CD4-positive, alpha-beta T cell (primary cell): ENCODE measurements at regions not wholly inside any gene's neighbourhood (a gene's known extent, or its start where the extent isn't known, plus 50 kb on each side); places are given as distances from the start of the nearest gene placed in this dataset.

Experiments used
- ATAC-seq: fragments of 200-7000 bp; cut with Tn5 transposase; one replicate; pipeline ENCODE4 v1.10.0; 2022; ENCODE audit warnings: mild to moderate bottlenecking; ENCODE audit not compliant: poor library complexity
- CTCF ChIA-PET: fragments of 350-600 bp; sonication (Branson Sonifier 250); formaldehyde crosslinking; loops from one replicate; lab custom pipeline; 2021; ENCODE audit warnings: antibody characterized with exemption, inconsistent platforms; lab: Charles Lee
- POLR2A ChIA-PET: fragments of 350-600 bp; sonication (Branson Sonifier 250); formaldehyde crosslinking; loops from one replicate; lab custom pipeline; 2021; ENCODE audit warnings: antibody characterized with exemption, inconsistent platforms; lab: Charles Lee
- DNase-seq, 14 experiments: peaks; one replicate each; pipeline ENCODE4 v3.0.0-alpha.2; 2013 to 2020; ENCODE audit warnings: mixed read lengths in 2 of 14
- H3K27ac ChIP-seq, 2 donors: one replicate each; pipeline versions ENCODE4 v1.5.1 to v1.7.0; 2013; ENCODE audit warnings: low read length in 2 of 2, low read depth in 1 of 2, mild to moderate bottlenecking in 1 of 2
- H3K27me3 ChIP-seq, 2 experiments: 1 replicate in 1 of 2; 2 replicates in 1 of 2; pipeline versions ENCODE4 v1.6.1 to v1.7.0; 2013; ENCODE audit warnings: low read length in 2 of 2, control low read depth in 1 of 2, mild to moderate bottlenecking in 1 of 2, moderate library complexity in 1 of 2; ENCODE audit not compliant: insufficient read depth in 2 of 2, control insufficient read depth in 1 of 2
- H3K36me3 ChIP-seq: one replicate; pipeline ENCODE4 v1.6.1; 2013; ENCODE audit warnings: low read length, control low read depth; ENCODE audit not compliant: insufficient read depth
- H3K4me1 ChIP-seq: one replicate; pipeline ENCODE4 v1.6.1; 2013; ENCODE audit warnings: low read length, control low read depth; ENCODE audit not compliant: insufficient read depth
- H3K4me3 ChIP-seq: one replicate; pipeline ENCODE4 v1.5.1; 2013; ENCODE audit warnings: mild to moderate bottlenecking, low read length, moderate library complexity
- H3K9me3 ChIP-seq, 2 experiments: 1 replicate in 1 of 2; 2 replicates in 1 of 2; pipeline versions ENCODE4 v1.6.1 to v1.7.0; 2013; ENCODE audit warnings: low read length in 2 of 2, mild to moderate bottlenecking in 2 of 2, control low read depth in 1 of 2, moderate library complexity in 1 of 2; ENCODE audit not compliant: control insufficient read depth in 1 of 2, insufficient read depth in 1 of 2
- H3K27ac Mint-ChIP-seq: one replicate; pipeline ENCODE4 v1.8.0; 2020; ENCODE audit warnings: mixed read lengths
- H3K27me3 Mint-ChIP-seq: one replicate; pipeline ENCODE4 v1.8.0; 2021; ENCODE audit warnings: mixed read lengths
- H3K36me3 Mint-ChIP-seq: one replicate; pipeline ENCODE4 v1.8.0; 2021; ENCODE audit warnings: low read depth, mixed read lengths
- H3K4me1 Mint-ChIP-seq: one replicate; pipeline ENCODE4 v1.8.0; 2021; ENCODE audit warnings: low read depth, mixed read lengths
- H3K4me3 Mint-ChIP-seq: one replicate; pipeline ENCODE4 v1.8.0; 2020; ENCODE audit warnings: mild to moderate bottlenecking, mixed read lengths
- H3K9me3 Mint-ChIP-seq: one replicate; pipeline ENCODE4 v1.8.0; 2020; ENCODE audit warnings: mixed read lengths
- intact Hi-C, 2 experiments: fragments of 100-400 bp; cut with DNase I in 1 of 2; cut with micrococcal nuclease in 1 of 2; formaldehyde crosslinking; loops; one replicate each; pipeline versions ENCODE4 v1.15.1 to v1.9.0; 2023 to 2025; cut with DNase I, micrococcal nuclease
- TF ChIP-seq, protein P1 (sequence below): fragments of 200-600 bp; IDR thresholded peaks from one replicate; pipeline ENCODE4 v1.8.0; 2022; ENCODE audit warnings: antibody characterized with exemption, mild to moderate bottlenecking

DNA sequence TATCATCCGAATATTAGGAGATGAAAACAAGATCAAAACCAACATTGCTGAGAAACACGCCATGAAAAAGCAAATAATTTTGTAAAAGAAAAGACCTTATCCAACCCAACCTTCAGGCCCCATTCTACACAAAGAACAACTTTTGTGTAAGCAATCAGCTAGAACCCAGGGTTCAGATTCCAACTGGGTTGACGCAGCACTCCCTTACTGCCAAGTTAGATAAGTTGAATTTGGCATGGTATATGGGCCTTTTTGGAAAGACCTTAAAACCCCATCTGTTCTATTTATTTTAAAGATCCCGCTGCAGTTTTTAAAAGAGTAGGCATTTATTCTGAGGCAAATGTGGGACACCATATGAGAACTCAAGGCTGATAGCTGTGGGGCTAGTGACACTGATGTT lies 2033.8 kb upstream of the WWC1 start:
- Mint-ChIP-seq H3K4me1 (no peaks in the 10 kb centered on the region), H3K4me3 (no peak overlapping the region), H3K27me3 (no peaks in the 10 kb centered on the region), H3K9me3 (peaks cover 17% of the 10 kb centered on the region), H3K27ac (no peak overlapping the region), H3K36me3 (no peaks in the 10 kb centered on the region)
- intact Hi-C loops: no loop called here
- ChIA-PET CTCF (no interaction called here), POLR2A (no interaction called here)
- H3K9me3 ChIP-seq: peaks cover 3 to 8% of the 10 kb centered on the region in 2 experiments
- H3K36me3 ChIP-seq: no peaks in the 10 kb centered on the region
- H3K4me1 ChIP-seq: no peaks in the 10 kb centered on the region
- no peaks in the 10 kb centered on the region for H3K27me3 ChIP-seq
- ATAC-seq (no peak), DNase-seq (no peak)
- TF ChIP-seq, protein P1, sequence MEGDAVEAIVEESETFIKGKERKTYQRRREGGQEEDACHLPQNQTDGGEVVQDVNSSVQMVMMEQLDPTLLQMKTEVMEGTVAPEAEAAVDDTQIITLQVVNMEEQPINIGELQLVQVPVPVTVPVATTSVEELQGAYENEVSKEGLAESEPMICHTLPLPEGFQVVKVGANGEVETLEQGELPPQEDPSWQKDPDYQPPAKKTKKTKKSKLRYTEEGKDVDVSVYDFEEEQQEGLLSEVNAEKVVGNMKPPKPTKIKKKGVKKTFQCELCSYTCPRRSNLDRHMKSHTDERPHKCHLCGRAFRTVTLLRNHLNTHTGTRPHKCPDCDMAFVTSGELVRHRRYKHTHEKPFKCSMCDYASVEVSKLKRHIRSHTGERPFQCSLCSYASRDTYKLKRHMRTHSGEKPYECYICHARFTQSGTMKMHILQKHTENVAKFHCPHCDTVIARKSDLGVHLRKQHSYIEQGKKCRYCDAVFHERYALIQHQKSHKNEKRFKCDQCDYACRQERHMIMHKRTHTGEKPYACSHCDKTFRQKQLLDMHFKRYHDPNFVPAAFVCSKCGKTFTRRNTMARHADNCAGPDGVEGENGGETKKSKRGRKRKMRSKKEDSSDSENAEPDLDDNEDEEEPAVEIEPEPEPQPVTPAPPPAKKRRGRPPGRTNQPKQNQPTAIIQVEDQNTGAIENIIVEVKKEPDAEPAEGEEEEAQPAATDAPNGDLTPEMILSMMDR: no peak
- no peak overlapping the region for H3K4me3 ChIP-seq
- no peak overlapping the region for H3K27ac ChIP-seq

DNA sequence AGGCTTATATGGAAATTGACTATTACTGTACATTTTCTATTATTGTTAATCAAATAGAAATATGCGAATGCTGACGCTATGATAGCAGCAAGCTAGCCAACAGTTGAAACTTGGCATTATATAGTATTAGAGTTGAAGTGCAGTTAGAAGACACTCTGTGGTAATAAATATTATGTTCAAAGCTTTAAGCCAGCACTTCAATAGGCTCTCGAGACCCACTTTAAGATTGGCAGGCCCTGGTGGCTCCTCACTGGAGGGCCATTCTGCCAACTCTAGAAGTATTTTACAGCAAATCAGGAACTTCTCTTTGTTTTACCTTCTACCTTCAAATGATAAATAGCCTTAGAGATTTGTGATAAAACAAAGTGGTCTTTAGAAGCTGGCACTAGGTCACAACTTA lies 2029.0 kb upstream of the WWC1 start:
- Histone ChIP-seq H3K27me3 (no peaks in the 10 kb centered on the region), H3K4me1 (no peaks in the 10 kb centered on the region), H3K36me3 (no peaks in the 10 kb centered on the region), H3K4me3 (no peak overlapping the region), H3K27ac (no peak overlapping the region), H3K9me3 (no peaks in the 10 kb centered on the region)
- CTCF ChIA-PET: no interaction called here
- Mint-ChIP-seq H3K36me3 (no peaks in the 10 kb centered on the region), H3K9me3 (peaks cover 14% of the 10 kb centered on the region), H3K27ac (no peak overlapping the region), H3K4me3 (no peak overlapping the region), H3K4me1 (no peaks in the 10 kb centered on the region), H3K27me3 (no peaks in the 10 kb centered on the region)
- POLR2A ChIA-PET: no interaction called here
- TF ChIP-seq, protein P1: no peak
- ATAC-seq: no peak
- intact Hi-C loops: no loop called here
- no peak for DNase-seq

DNA sequence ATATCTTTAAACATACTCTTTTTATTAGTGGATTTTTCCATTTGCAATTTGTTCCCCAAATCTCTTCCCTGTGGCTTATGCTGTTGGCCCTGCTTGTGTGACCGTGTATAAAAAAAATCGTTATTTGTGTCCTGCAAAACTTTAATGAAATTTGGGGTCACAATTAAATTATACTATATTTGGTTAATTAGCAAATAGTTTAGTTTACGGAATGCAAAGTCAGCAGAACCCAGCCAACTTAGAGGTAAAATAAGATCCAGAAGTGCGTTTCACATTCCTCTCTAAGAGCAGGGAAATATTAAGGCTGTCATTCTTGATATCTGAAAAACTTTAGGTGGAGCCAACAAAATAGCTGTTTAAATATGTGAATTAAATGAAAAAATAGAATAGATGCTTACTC lies 2023.5 kb upstream of the WWC1 start:
- ChIA-PET POLR2A (no interaction called here), CTCF (no interaction called here)
- intact Hi-C loops: no loop called here
- H3K9me3 ChIP-seq: no peaks in the 10 kb centered on the region
- H3K27ac ChIP-seq: no peak overlapping the region
- no peaks in the 10 kb centered on the region for H3K4me1 Mint-ChIP-seq
- no peaks in the 10 kb centered on the region for H3K27me3 ChIP-seq
- H3K4me3 Mint-ChIP-seq: no peak overlapping the region
- H3K4me3 ChIP-seq: no peak overlapping the region
- TF ChIP-seq, protein P1: no peak
- no peak for ATAC-seq
- no peak overlapping the region for H3K27ac Mint-ChIP-seq
- H3K4me1 ChIP-seq: no peaks in the 10 kb centered on the region
- peaks cover 9% of the 10 kb centered on the region for H3K9me3 Mint-ChIP-seq
- no peaks in the 10 kb centered on the region for H3K27me3 Mint-ChIP-seq
- DNase-seq: no peak
- H3K36me3 Mint-ChIP-seq: no peaks in the 10 kb centered on the region
- H3K36me3 ChIP-seq: no peaks in the 10 kb centered on the region
